OCI-LY1 (cell line): ENCODE measurements at regions not wholly inside any gene's neighbourhood (a gene's known extent, or its start where the extent isn't known, plus 50 kb on each side); places are given as distances from the start of the nearest gene placed in this dataset.

Experiments
- H2AFZ ChIP-seq: fragments of 200-600 bp; sonication (generic), shearing (Covaris generic); 2 replicates; pipeline ENCODE4 v1.6.0; 2014; ENCODE audit warnings: antibody characterized with exemption, mild to moderate bottlenecking, low read length
- H3F3A ChIP-seq: fragments of 200-600 bp; sonication (generic), shearing (Covaris generic); 2 replicates; pipeline ENCODE4 v1.6.0; 2014; ENCODE audit warnings: mild to moderate bottlenecking, antibody characterized with exemption, low read length, moderate library complexity; ENCODE audit not compliant: insufficient read depth
- H3K27ac ChIP-seq: fragments of 200-600 bp; sonication (generic); 2 replicates; pipeline ENCODE4 v1.5.1; 2014; ENCODE audit warnings: low read length, mixed run types, mild to moderate bottlenecking, low read depth; ENCODE audit not compliant: poor library complexity, severe bottlenecking
- H3K27me3 ChIP-seq: fragments of 200-600 bp; sonication (generic); 2 replicates; pipeline ENCODE4 v1.6.0; 2014; ENCODE audit warnings: antibody characterized with exemption, mild to moderate bottlenecking, low read length, moderate library complexity; ENCODE audit not compliant: insufficient read depth
- H3K36me3 ChIP-seq: fragments of 200-600 bp; sonication (generic); 2 replicates; pipeline ENCODE4 v1.6.1; 2014; ENCODE audit warnings: mild to moderate bottlenecking, antibody characterized with exemption, low read length, moderate library complexity, mixed read lengths; ENCODE audit not compliant: insufficient read depth
- H3K4me1 ChIP-seq: fragments of 200-600 bp; sonication (generic); 2 replicates; pipeline ENCODE4 v1.5.1; 2014; ENCODE audit warnings: mild to moderate bottlenecking, low read length, moderate library complexity; ENCODE audit not compliant: insufficient read depth, severe bottlenecking
- H3K4me2 ChIP-seq: fragments of 200-600 bp; sonication (generic), shearing (Covaris generic); 2 replicates; pipeline ENCODE4 v1.6.1; 2014; ENCODE audit warnings: low read length
- H3K4me3 ChIP-seq: fragments of 200-600 bp; sonication (generic); 2 replicates; pipeline ENCODE4 v1.5.1; 2014; ENCODE audit warnings: low read length, low read depth, mild to moderate bottlenecking, mixed read lengths; ENCODE audit not compliant: poor library complexity, severe bottlenecking
- H3K79me2 ChIP-seq: fragments of 200-600 bp; shearing (Covaris generic); 2 replicates; pipeline ENCODE4 v1.6.1; 2016; ENCODE audit warnings: mixed run types, low read length, mixed read lengths; ENCODE audit not compliant: insufficient read depth
- H3K9ac ChIP-seq: fragments of 200-600 bp; sonication (generic), shearing (Covaris generic); 2 replicates; pipeline ENCODE4 v1.6.1; 2014; ENCODE audit warnings: mild to moderate bottlenecking, low read length, mixed read lengths
- H3K9me2 ChIP-seq: fragments of 200-600 bp; sonication (generic), shearing (Covaris generic); 2 replicates; pipeline ENCODE4 v1.6.1; 2014; ENCODE audit warnings: low read depth, mild to moderate bottlenecking, low read length, mixed read lengths
- H3K9me3 ChIP-seq: fragments of 200-600 bp; shearing (Covaris generic); 2 replicates; pipeline ENCODE4 v1.6.1; 2014; ENCODE audit warnings: low read length, mixed read lengths
- H4K20me1 ChIP-seq: fragments of 200-600 bp; sonication (generic), shearing (Covaris generic); 2 replicates; pipeline ENCODE4 v1.6.0; 2016; ENCODE audit warnings: mild to moderate bottlenecking, low read length; ENCODE audit not compliant: insufficient read depth
- CTCF ChIP-seq: fragments of 200-600 bp; sonication (generic), shearing (Covaris generic); IDR thresholded peaks from 2 replicates; pipeline ENCODE4 v1.5.1; 2017; ENCODE audit warnings: mild to moderate bottlenecking, antibody characterized with exemption, low read length, moderate library complexity, mixed read lengths
- EZH2 ChIP-seq: fragments of 200-600 bp; sonication (generic), shearing (Covaris generic); IDR thresholded peaks from 2 replicates; pipeline ENCODE4 v1.8.0; 2017; ENCODE audit warnings: borderline replicate concordance, mixed run types, mild to moderate bottlenecking, antibody characterized with exemption, low read length, moderate library complexity, mixed read lengths

GRCh38 chrX:126338916-126339315 lies 172.8 kb upstream of the DCAF12L2 start:
- TF ChIP-seq CTCF (no peak), EZH2 (no peak)
- Histone ChIP-seq H3K4me3 (no peak overlapping the region), H3K27ac (no peak overlapping the region), H3K36me3 (no peaks in the 10 kb centered on the region), H3K27me3 (no peaks in the 10 kb centered on the region), H4K20me1 (no peaks in the 10 kb centered on the region), H3K9me3 (no peaks in the 10 kb centered on the region), H3K79me2 (no peaks in the 10 kb centered on the region), H3K9ac (no peak overlapping the region), H3K9me2 (no peaks in the 10 kb centered on the region), H2AFZ (no peak overlapping the region), H3F3A (no peaks in the 10 kb centered on the region), H3K4me2 (no peak overlapping the region), H3K4me1 (no peaks in the 10 kb centered on the region)

- Histone ChIP-seq H3K36me3 (no peaks in the 10 kb centered on the region), H3K4me1 (no peaks in the 10 kb centered on the region), H3K9me2 (no peaks in the 10 kb centered on the region), H3K79me2 (no peaks in the 10 kb centered on the region), H3F3A (no peaks in the 10 kb centered on the region), H3K4me2 (no peak overlapping the region), H2AFZ (no peak overlapping the region), H3K9ac (no peak overlapping the region), H4K20me1 (no peaks in the 10 kb centered on the region), H3K9me3 (no peaks in the 10 kb centered on the region), H3K4me3 (no peak overlapping the region), H3K27ac (no peak overlapping the region), H3K27me3 (no peaks in the 10 kb centered on the region)
- no peak for TF ChIP-seq EZH2
- TF ChIP-seq CTCF = no peak
Observed at GRCh38 chrX:126300401-126300800, 134.3 kb upstream of the DCAF12L2 start.

GRCh38 chrX:126272795-126273497 lies 106.9 kb upstream of the DCAF12L2 start:
- Histone ChIP-seq H4K20me1 (no peaks in the 10 kb centered on the region), H3K27ac (no peak overlapping the region), H3K9me2 (no peaks in the 10 kb centered on the region), H3K36me3 (no peaks in the 10 kb centered on the region), H2AFZ (no peak overlapping the region), H3K9ac (no peak overlapping the region), H3K4me3 (no peak overlapping the region), H3F3A (no peaks in the 10 kb centered on the region), H3K4me2 (no peak overlapping the region), H3K4me1 (no peaks in the 10 kb centered on the region), H3K79me2 (no peaks in the 10 kb centered on the region), H3K9me3 (no peaks in the 10 kb centered on the region), H3K27me3 (no peaks in the 10 kb centered on the region)
- TF ChIP-seq EZH2 = no peak
- TF ChIP-seq CTCF = no peak
